ENCODE measurements at regions not wholly inside any gene's neighbourhood (a gene's known extent, or its start where the extent isn't known, plus 50 kb on each side); places are given as distances from the start of the nearest gene placed in this dataset.

DNA sequence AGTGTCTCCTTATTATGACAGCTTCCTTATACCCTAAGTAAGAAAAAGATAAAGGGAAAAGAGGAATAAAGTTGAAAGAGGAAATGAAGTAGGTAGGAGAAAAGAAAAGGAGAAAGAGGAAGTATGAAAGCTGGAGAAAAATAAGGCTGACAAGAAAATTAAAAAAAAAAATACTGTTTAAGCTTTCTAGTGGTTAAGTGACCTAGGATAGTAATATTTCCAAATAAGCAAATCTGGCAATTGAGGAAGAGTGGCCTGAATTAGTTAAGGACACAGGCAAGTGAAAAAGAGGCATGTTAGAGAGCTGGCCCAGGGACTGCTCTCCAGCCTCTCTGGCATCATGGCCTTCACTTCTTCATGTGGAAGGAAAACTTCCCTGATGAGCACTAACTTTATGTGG, 76.5 kb upstream of the ADGRF1 start:
- Histone ChIP-seq H3K4me3 (ENCODE audit: insufficient read depth, low read depth, low read length) (no peak overlapping the region), H3K4me2 (ENCODE audit: low read length) (no peak overlapping the region), H3K9ac (ENCODE audit: low read length) (no peak overlapping the region), H3K4me1 (ENCODE audit: insufficient read depth, low read length) (no peaks in the 10 kb centered on the region), H4K20me1 (ENCODE audit: insufficient read depth, low read length) (no peaks in the 10 kb centered on the region), H3K27me3 (ENCODE audit: insufficient read depth, low read length) (no peaks in the 10 kb centered on the region), H2AFZ (ENCODE audit: low read depth, low read length) (no peak overlapping the region), H3K36me3 (ENCODE audit: insufficient read depth, low read length) (no peaks in the 10 kb centered on the region), H3K79me2 (ENCODE audit: insufficient read depth, low read length) (no peaks in the 10 kb centered on the region), H3K27ac (ENCODE audit: low read depth, low read length) (no peak overlapping the region), H3K9me3 (ENCODE audit: insufficient read depth, low read depth, low read length) (no peaks in the 10 kb centered on the region)
- no peaks in the 10 kb centered on the region for H3K27me3 Mint-ChIP-seq (ENCODE audit: low read depth, unreplicated experiment)
- H3K4me1 Mint-ChIP-seq (ENCODE audit: low read depth, unreplicated experiment) = peaks cover 19% of the 10 kb centered on the region
- no peak overlapping the region for H3K4me3 Mint-ChIP-seq (ENCODE audit: unreplicated experiment)
- no peaks in the 10 kb centered on the region for H3K36me3 Mint-ChIP-seq (ENCODE audit: low read depth, unreplicated experiment)
- TF ChIP-seq CTCF (IDR thresholded peaks at IDR 0.05; ENCODE audit: insufficient read depth, low read depth, low read length) = no peak
- TF ChIP-seq EZH2 (IDR thresholded peaks at IDR 0.05; ENCODE audit: insufficient read depth, low read length) = no peak
- FAIRE-seq (no peak), DNase-seq (ENCODE audit: low read depth) (no peak)
- H3K9me3 Mint-ChIP-seq (ENCODE audit: unreplicated experiment) = no peaks in the 10 kb centered on the region
- peak overlapping the region; percentile 14 for H3K27ac Mint-ChIP-seq (ENCODE audit: unreplicated experiment)

- no peak overlapping the region for H3K4me3 ChIP-seq (ENCODE audit: insufficient read depth, low read depth, low read length)
- Mint-ChIP-seq H3K4me3 (ENCODE audit: unreplicated experiment) (no peak overlapping the region), H3K27me3 (ENCODE audit: low read depth, unreplicated experiment) (no peaks in the 10 kb centered on the region), H3K36me3 (ENCODE audit: low read depth, unreplicated experiment) (no peaks in the 10 kb centered on the region), H3K27ac (ENCODE audit: unreplicated experiment) (no peak overlapping the region), H3K4me1 (ENCODE audit: low read depth, unreplicated experiment) (peaks cover 30% of the 10 kb centered on the region), H3K9me3 (ENCODE audit: unreplicated experiment) (no peaks in the 10 kb centered on the region)
- DNase-seq (ENCODE audit: low read depth) (no peak), FAIRE-seq (no peak)
- no peaks in the 10 kb centered on the region for H3K27me3 ChIP-seq (ENCODE audit: insufficient read depth, low read length)
- H3K4me2 ChIP-seq (ENCODE audit: low read length) = no peak overlapping the region
- no peak overlapping the region for H3K27ac ChIP-seq (ENCODE audit: low read depth, low read length)
- H3K79me2 ChIP-seq (ENCODE audit: insufficient read depth, low read length) = no peaks in the 10 kb centered on the region
- no peak overlapping the region for H3K9ac ChIP-seq (ENCODE audit: low read length)
- no peak overlapping the region for H2AFZ ChIP-seq (ENCODE audit: low read depth, low read length)
- H3K4me1 ChIP-seq (ENCODE audit: insufficient read depth, low read length) = no peaks in the 10 kb centered on the region
- H3K36me3 ChIP-seq (ENCODE audit: insufficient read depth, low read length) = no peaks in the 10 kb centered on the region
- no peaks in the 10 kb centered on the region for H4K20me1 ChIP-seq (ENCODE audit: insufficient read depth, low read length)
- TF ChIP-seq CTCF (IDR thresholded peaks at IDR 0.05; ENCODE audit: insufficient read depth, low read depth, low read length) (no peak), EZH2 (IDR thresholded peaks at IDR 0.05; ENCODE audit: insufficient read depth, low read length) (no peak)
- no peaks in the 10 kb centered on the region for H3K9me3 ChIP-seq (ENCODE audit: insufficient read depth, low read depth, low read length)
Observed at GRCh38 chr6:47117314-47117713, 75.2 kb upstream of the ADGRF1 start.

DNA sequence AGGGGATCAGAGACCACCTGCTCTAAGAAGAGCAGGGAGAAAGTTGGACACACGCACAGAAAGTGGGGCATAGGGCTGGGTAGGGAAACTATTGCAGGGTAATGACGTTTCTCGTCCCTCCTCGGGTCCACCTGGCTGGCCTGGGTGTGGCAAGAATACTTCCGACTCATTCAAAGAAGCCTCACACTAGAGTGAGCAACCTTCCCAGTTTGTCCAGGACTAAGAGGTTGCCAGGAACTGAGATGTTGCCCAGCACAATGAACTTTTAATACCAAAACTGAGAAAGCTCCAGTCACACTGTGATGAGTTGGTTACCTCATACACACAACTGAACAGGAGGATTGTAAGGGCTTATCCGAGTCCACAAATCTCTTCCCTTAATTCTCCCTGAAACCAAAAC, 74.5 kb upstream of the ADGRF1 start:
- peaks cover 37% of the 10 kb centered on the region for H3K4me1 Mint-ChIP-seq (ENCODE audit: low read depth, unreplicated experiment)
- H3K9me3 Mint-ChIP-seq (ENCODE audit: unreplicated experiment) = no peaks in the 10 kb centered on the region
- H3K4me3 Mint-ChIP-seq (ENCODE audit: unreplicated experiment) = no peak overlapping the region
- no peak overlapping the region for H3K27ac Mint-ChIP-seq (ENCODE audit: unreplicated experiment)
- no peaks in the 10 kb centered on the region for H3K36me3 ChIP-seq (ENCODE audit: insufficient read depth, low read length)
- no peak overlapping the region for H3K4me3 ChIP-seq (ENCODE audit: insufficient read depth, low read depth, low read length)
- H3K27me3 Mint-ChIP-seq (ENCODE audit: low read depth, unreplicated experiment) = no peaks in the 10 kb centered on the region
- H3K79me2 ChIP-seq (ENCODE audit: insufficient read depth, low read length) = no peaks in the 10 kb centered on the region
- H3K9me3 ChIP-seq (ENCODE audit: insufficient read depth, low read depth, low read length) = no peaks in the 10 kb centered on the region
- H3K36me3 Mint-ChIP-seq (ENCODE audit: low read depth, unreplicated experiment) = no peaks in the 10 kb centered on the region
- H3K27me3 ChIP-seq (ENCODE audit: insufficient read depth, low read length) = no peaks in the 10 kb centered on the region
- DNase-seq (ENCODE audit: low read depth) (no peak), FAIRE-seq (no peak)
- no peak overlapping the region for H3K9ac ChIP-seq (ENCODE audit: low read length)
- no peak overlapping the region for H2AFZ ChIP-seq (ENCODE audit: low read depth, low read length)
- no peak overlapping the region for H3K4me2 ChIP-seq (ENCODE audit: low read length)
- no peak overlapping the region for H3K27ac ChIP-seq (ENCODE audit: low read depth, low read length)
- peaks cover 4% of the 10 kb centered on the region for H3K4me1 ChIP-seq (ENCODE audit: insufficient read depth, low read length)
- H4K20me1 ChIP-seq (ENCODE audit: insufficient read depth, low read length) = no peaks in the 10 kb centered on the region
- TF ChIP-seq EZH2 (IDR thresholded peaks at IDR 0.05; ENCODE audit: insufficient read depth, low read length) (no peak), CTCF (IDR thresholded peaks at IDR 0.05; ENCODE audit: insufficient read depth, low read depth, low read length) (no peak)

Data from astrocyte (in vitro differentiated cells and primary cell).